Neural crest cell (in vitro differentiated cells): ENCODE measurements at regions not wholly inside any gene's neighbourhood (a gene's known extent, or its start where the extent isn't known, plus 50 kb on each side); places are given as distances from the start of the nearest gene placed in this dataset.

Experiments
- DNase-seq: peaks from one replicate; pipeline ENCODE4 v3.0.0; 2021; ENCODE audit warnings: low read depth, mixed read lengths, low spot score
- H3K27ac Mint-ChIP-seq: one replicate; pipeline ENCODE4 v1.8.0; 2021; ENCODE audit warnings: mild to moderate bottlenecking, mixed read lengths; ENCODE audit not compliant: unreplicated experiment
- H3K27me3 Mint-ChIP-seq: 2 replicates; pipeline ENCODE4 v1.8.0; 2021; ENCODE audit warnings: low read depth, mild to moderate bottlenecking, mixed read lengths
- H3K36me3 Mint-ChIP-seq: 2 replicates; pipeline ENCODE4 v1.8.0; 2021; ENCODE audit warnings: low read depth, mild to moderate bottlenecking, mixed read lengths
- H3K4me1 Mint-ChIP-seq: 2 replicates; pipeline ENCODE4 v1.8.0; 2021; ENCODE audit warnings: mixed read lengths
- H3K4me3 Mint-ChIP-seq: one replicate; pipeline ENCODE4 v1.8.0; 2021; ENCODE audit warnings: mild to moderate bottlenecking, mixed read lengths
- H3K9me3 Mint-ChIP-seq: 2 replicates; pipeline ENCODE4 v1.8.0; 2021; ENCODE audit warnings: mixed read lengths
- CTCF ChIP-seq: fragments of 200-600 bp; sonication (generic); conservative IDR thresholded peaks from 2 replicates; pipeline ENCODE4 v1.5.0; 2021; ENCODE audit warnings: antibody characterized with exemption, mild to moderate bottlenecking

GRCh38 chr16:64880006-64880405 is 241.9 kb downstream of the CDH11 start:
- DNase-seq: no peak
- H3K4me1 Mint-ChIP-seq: no peaks in the 10 kb centered on the region
- TF ChIP-seq CTCF: no peak
- no peak overlapping the region for H3K4me3 Mint-ChIP-seq
- H3K9me3 Mint-ChIP-seq: peaks cover 10% of the 10 kb centered on the region
- H3K27ac Mint-ChIP-seq: no peak overlapping the region
- H3K27me3 Mint-ChIP-seq: no peaks in the 10 kb centered on the region
- H3K36me3 Mint-ChIP-seq: peaks cover 8% of the 10 kb centered on the region

GRCh38 chr16:64878940-64879339 is 242.9 kb downstream of the CDH11 start:
- TF ChIP-seq CTCF: no peak
- Mint-ChIP-seq H3K9me3 (peaks cover 10% of the 10 kb centered on the region), H3K27me3 (no peaks in the 10 kb centered on the region), H3K27ac (no peak overlapping the region), H3K4me1 (no peaks in the 10 kb centered on the region), H3K36me3 (peaks cover 8% of the 10 kb centered on the region), H3K4me3 (no peak overlapping the region)
- DNase-seq: no peak

GRCh38 chr16:64872101-64872500 is 249.8 kb downstream of the CDH11 start:
- TF ChIP-seq CTCF: no peak
- no peak overlapping the region for H3K27ac Mint-ChIP-seq
- no peak for DNase-seq
- peaks cover 5% of the 10 kb centered on the region for H3K36me3 Mint-ChIP-seq
- peaks cover 10% of the 10 kb centered on the region for H3K9me3 Mint-ChIP-seq
- no peaks in the 10 kb centered on the region for H3K4me1 Mint-ChIP-seq
- H3K4me3 Mint-ChIP-seq: no peak overlapping the region
- H3K27me3 Mint-ChIP-seq: no peaks in the 10 kb centered on the region

- no peak overlapping the region for H3K27ac Mint-ChIP-seq
- H3K36me3 Mint-ChIP-seq: no peaks in the 10 kb centered on the region
- no peak for TF ChIP-seq CTCF
- H3K9me3 Mint-ChIP-seq: peaks cover 2% of the 10 kb centered on the region
- no peaks in the 10 kb centered on the region for H3K27me3 Mint-ChIP-seq
- H3K4me3 Mint-ChIP-seq: no peak overlapping the region
- no peaks in the 10 kb centered on the region for H3K4me1 Mint-ChIP-seq
- DNase-seq: no peak
These were observed 251.0 kb downstream of the CDH11 start for GRCh38 chr16:64870859-64871258.

GRCh38 chr16:64869781-64870180 is 252.1 kb downstream of the CDH11 start:
- Mint-ChIP-seq H3K36me3 (no peaks in the 10 kb centered on the region), H3K27me3 (no peaks in the 10 kb centered on the region), H3K9me3 (peaks cover 2% of the 10 kb centered on the region), H3K4me1 (no peaks in the 10 kb centered on the region), H3K27ac (no peak overlapping the region), H3K4me3 (no peak overlapping the region)
- no peak for DNase-seq
- TF ChIP-seq CTCF: no peak

- no peaks in the 10 kb centered on the region for H3K36me3 Mint-ChIP-seq
- no peak overlapping the region for H3K4me3 Mint-ChIP-seq
- no peaks in the 10 kb centered on the region for H3K4me1 Mint-ChIP-seq
- peaks cover 2% of the 10 kb centered on the region for H3K9me3 Mint-ChIP-seq
- DNase-seq: no peak
- no peaks in the 10 kb centered on the region for H3K27me3 Mint-ChIP-seq
- TF ChIP-seq CTCF: no peak
- H3K27ac Mint-ChIP-seq: no peak overlapping the region
These were observed 255.8 kb downstream of the CDH11 start for GRCh38 chr16:64866021-64866420.
